Upper lobe of right lung (tissue), 1 donor: ENCODE measurements at regions not wholly inside any gene's neighbourhood (a gene's known extent, or its start where the extent isn't known, plus 50 kb on each side); places are given as distances from the start of the nearest gene placed in this dataset.
"Not testable (repeated sequence)": the region's sequence is repeated elsewhere in the genome, so short reads cannot be mapped to it uniquely, and the experiment has no call there.

Experiments
- ATAC-seq: fragments of 200-7000 bp; cut with Tn5 transposase; one replicate; pipeline ENCODE4 v1.9.1; 2020; ENCODE audit warnings: mild to moderate bottlenecking, moderate library complexity
- DNase-seq: peaks from one replicate; pipeline ENCODE4 v3.0.0-alpha.2; 2020
- H3K27ac ChIP-seq: fragments of 200-600 bp; one replicate; pipeline ENCODE4 v1.8.0; 2022
- H3K27me3 ChIP-seq: fragments of 200-600 bp; one replicate; pipeline ENCODE4 v1.8.0; 2022; ENCODE audit warnings: mild to moderate bottlenecking
- H3K36me3 ChIP-seq: fragments of 200-600 bp; one replicate; pipeline ENCODE4 v1.8.0; 2022
- H3K4me1 ChIP-seq: fragments of 200-600 bp; one replicate; pipeline ENCODE4 v1.8.0; 2022
- H3K4me3 ChIP-seq: fragments of 200-600 bp; one replicate; pipeline ENCODE4 v1.8.0; 2022; ENCODE audit warnings: mild to moderate bottlenecking
- H3K9me3 ChIP-seq: fragments of 200-600 bp; one replicate; pipeline ENCODE4 v1.8.0; 2022
- intact Hi-C: fragments of 100-400 bp; cut with DNase I; formaldehyde crosslinking; loops from one replicate; pipeline ENCODE4 v1.11.0; 2022
- TF ChIP-seq, protein P1 (sequence below): fragments of 200-600 bp; IDR thresholded peaks from one replicate; pipeline ENCODE4 v1.8.0; 2022; ENCODE audit warnings: antibody characterized with exemption
- donor health status: DM: no; HTN: yes; CAD: no; lungs with severe emphysema.

DNA sequence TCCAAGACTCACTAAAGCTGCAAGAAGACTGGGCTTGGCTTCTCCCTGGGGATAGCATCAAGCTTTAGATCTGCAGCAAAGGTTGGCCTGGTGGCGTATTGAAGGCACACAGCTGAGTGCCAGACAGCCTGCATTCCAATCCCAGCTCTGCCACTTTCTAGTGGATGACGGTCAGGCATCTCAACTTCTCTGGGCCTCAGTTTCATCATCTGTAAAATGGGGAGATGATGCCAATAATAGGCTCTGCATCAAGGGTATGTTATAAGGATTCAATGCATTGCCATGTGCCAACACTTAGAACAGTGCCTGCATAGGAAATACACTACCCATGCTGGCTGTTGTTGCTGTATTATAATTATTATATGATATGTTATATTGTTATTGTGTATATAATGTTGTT lies 220.4 kb downstream of the NPHP4 start:
- Histone ChIP-seq H3K4me1 (no peaks in the 10 kb centered on the region), H3K4me3 (no peak overlapping the region), H3K27ac (no peak overlapping the region), H3K9me3 (no peaks in the 10 kb centered on the region), H3K27me3 (peaks cover 21% of the 10 kb centered on the region), H3K36me3 (no peaks in the 10 kb centered on the region)
- no peak for DNase-seq
- intact Hi-C loops = no loop called here
- no peak for ATAC-seq
- TF ChIP-seq, protein P1, sequence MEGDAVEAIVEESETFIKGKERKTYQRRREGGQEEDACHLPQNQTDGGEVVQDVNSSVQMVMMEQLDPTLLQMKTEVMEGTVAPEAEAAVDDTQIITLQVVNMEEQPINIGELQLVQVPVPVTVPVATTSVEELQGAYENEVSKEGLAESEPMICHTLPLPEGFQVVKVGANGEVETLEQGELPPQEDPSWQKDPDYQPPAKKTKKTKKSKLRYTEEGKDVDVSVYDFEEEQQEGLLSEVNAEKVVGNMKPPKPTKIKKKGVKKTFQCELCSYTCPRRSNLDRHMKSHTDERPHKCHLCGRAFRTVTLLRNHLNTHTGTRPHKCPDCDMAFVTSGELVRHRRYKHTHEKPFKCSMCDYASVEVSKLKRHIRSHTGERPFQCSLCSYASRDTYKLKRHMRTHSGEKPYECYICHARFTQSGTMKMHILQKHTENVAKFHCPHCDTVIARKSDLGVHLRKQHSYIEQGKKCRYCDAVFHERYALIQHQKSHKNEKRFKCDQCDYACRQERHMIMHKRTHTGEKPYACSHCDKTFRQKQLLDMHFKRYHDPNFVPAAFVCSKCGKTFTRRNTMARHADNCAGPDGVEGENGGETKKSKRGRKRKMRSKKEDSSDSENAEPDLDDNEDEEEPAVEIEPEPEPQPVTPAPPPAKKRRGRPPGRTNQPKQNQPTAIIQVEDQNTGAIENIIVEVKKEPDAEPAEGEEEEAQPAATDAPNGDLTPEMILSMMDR = no peak

DNA sequence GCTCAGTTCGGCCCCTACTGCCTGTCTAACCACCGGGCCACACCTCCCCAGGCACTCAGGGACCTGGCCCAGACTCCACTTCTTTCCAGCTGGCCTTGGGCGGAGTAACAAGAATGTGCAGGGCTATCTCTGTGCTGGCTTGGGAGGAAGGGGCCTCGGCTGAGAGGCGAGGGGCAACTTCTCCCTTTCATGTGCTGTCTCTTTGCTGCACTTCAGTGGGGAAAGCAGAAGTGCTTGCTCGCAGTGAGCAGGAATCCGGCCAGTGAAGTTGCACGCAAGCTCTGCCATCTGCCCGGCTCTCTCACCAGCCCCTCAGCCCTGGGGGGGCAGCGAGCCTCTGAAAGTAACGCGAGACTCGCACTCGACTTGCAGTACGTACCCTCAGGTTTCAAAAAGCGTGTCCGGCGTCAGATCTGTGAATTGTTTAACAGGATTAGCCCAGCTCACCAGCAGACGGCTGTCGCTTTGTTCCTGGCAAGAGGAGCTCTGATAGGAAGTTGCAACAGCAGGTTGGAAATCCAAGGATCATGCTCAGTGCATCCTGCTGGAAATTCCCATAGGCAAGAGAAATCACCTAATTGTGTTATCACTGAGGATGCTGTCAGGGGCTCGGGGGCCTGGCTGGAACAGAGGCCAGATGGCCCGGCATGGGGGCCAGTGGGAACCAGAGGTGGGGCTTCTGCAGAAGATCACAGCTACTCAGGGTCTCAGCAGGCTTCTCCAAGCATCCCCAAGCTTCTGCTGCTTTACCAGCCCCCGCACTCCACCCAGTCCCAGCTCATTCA lies 221.1 kb downstream of the NPHP4 start:
- Histone ChIP-seq H3K4me1 (no peaks in the 10 kb centered on the region), H3K4me3 (no peak overlapping the region), H3K36me3 (no peaks in the 10 kb centered on the region), H3K9me3 (no peaks in the 10 kb centered on the region), H3K27ac (no peak overlapping the region), H3K27me3 (peaks cover 21% of the 10 kb centered on the region)
- TF ChIP-seq, protein P1 = no peak
- ATAC-seq (no peak), DNase-seq (no peak)
- intact Hi-C loops = no loop called here

DNA sequence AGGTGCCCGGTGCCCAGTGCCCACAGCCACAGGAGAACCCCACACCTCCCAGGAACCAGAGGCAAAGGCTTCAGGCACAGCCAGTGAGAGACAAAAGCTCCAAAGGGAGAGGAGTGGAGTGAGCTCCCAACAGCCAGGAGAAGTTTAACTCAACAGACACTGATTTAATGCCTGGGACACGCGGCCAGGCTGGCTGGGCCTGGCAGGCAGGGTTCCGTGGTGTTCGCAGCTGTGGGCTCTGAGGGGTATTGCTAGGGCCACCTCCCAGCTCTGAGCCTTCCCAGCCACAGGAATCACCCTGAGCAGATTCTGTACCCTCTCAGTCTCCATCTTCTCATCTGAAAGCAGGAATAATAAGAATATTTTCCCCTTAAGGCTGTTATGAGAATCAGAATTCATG lies 222.5 kb downstream of the NPHP4 start:
- H3K27ac ChIP-seq = no peak overlapping the region
- intact Hi-C loops = no loop called here
- H3K36me3 ChIP-seq = no peaks in the 10 kb centered on the region
- no peaks in the 10 kb centered on the region for H3K4me1 ChIP-seq
- TF ChIP-seq, protein P1 = no peak
- DNase-seq (no peak), ATAC-seq (no peak)
- no peak overlapping the region for H3K4me3 ChIP-seq
- H3K27me3 ChIP-seq = peaks cover 18% of the 10 kb centered on the region
- no peaks in the 10 kb centered on the region for H3K9me3 ChIP-seq

DNA sequence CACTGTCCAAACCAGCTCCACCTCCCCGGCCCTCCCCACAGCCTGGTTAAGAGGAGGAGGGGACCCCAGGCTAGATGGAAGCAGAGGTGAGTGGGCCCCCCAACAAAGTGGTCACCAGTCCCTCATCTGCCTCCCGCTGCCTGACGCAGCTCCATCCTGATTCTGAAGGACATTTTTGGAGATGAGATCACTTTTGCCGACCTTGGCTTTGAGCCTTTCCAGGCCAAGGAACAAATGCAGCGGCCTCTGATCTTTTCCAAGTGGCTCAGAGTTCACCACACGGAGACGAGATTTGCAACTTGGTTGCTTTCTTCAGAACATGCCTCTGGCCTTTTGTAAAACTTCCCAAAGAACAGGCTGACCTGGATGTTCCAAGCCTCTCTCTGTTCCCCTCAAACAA lies 223.1 kb downstream of the NPHP4 start:
- ATAC-seq (no peak), DNase-seq (no peak)
- Histone ChIP-seq H3K27ac (no peak overlapping the region), H3K4me1 (no peaks in the 10 kb centered on the region), H3K36me3 (no peaks in the 10 kb centered on the region), H3K9me3 (no peaks in the 10 kb centered on the region), H3K4me3 (no peak overlapping the region), H3K27me3 (peaks cover 18% of the 10 kb centered on the region)
- TF ChIP-seq, protein P1 = no peak
- intact Hi-C loops = no loop called here

DNA sequence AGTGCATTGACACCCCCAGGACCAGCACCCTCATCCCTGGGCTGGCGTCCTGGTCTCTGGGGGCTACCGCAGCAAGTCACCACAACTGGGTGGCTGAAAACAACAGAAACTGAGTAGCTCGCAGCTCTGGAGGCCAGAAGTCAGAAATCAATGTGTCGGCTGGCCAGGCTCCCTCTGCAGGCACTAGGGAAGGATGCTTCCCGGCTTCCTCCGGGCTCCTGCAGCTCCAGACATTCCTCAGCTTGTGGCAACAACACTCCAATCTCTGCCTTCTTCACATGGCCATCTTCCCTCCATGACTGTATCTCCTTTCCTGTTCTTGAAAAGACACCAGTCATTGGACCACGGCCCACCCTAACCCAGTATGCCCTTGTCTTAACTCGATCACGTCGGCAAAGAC lies 224.2 kb downstream of the NPHP4 start:
- Histone ChIP-seq H3K4me1 (no peaks in the 10 kb centered on the region), H3K4me3 (no peak overlapping the region), H3K36me3 (no peaks in the 10 kb centered on the region), H3K27me3 (peaks cover 21% of the 10 kb centered on the region), H3K27ac (no peak overlapping the region), H3K9me3 (no peaks in the 10 kb centered on the region)
- TF ChIP-seq, protein P1 = no peak
- no peak for DNase-seq
- intact Hi-C loops = no loop called here
- ATAC-seq = no peak

DNA sequence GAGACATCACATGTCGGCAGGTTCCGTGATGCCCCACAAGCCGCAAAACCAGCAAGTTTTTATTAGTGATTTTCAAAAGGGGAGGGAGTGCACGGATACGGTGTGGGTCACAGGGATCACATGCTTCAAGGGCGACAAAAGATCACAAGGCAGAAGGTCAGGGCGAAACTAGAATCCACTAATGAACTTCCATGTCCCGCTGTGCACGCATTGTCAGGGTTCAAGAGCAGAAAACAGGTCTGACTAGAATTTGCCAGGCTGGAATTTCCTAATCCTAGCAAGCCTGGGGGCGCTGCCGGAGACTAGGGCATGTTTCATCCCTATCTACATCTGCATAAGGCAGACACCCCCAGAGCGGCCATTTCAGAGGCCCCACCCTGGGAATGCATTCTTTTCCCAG lies 225.2 kb downstream of the NPHP4 start:
- DNase-seq = not testable (repeated sequence)

More for the DNA sequence above, 225.2 kb downstream of the NPHP4 start:
- H3K27ac ChIP-seq, H3K4me1 ChIP-seq, intact Hi-C loops, H3K4me3 ChIP-seq, ATAC-seq, H3K36me3 ChIP-seq, H3K9me3 ChIP-seq: not testable (repeated sequence)
- H3K27me3 ChIP-seq = peaks cover 21% of the 10 kb centered on the region
